Kidney (tissue), 13 donors: ENCODE measurements at regions not wholly inside any gene's neighbourhood (a gene's known extent, or its start where the extent isn't known, plus 50 kb on each side); places are given as distances from the start of the nearest gene placed in this dataset.

ENCODE experiments used
- DNase-seq, 5 donors: peaks; one replicate each; pipeline ENCODE4 v3.0.0-alpha.2; 2013 to 2020
- FAIRE-seq: peaks from 2 replicates; lab custom pipeline; 2012; peaks lifted over from hg19 to GRCh38; lab: Jason Lieb, UNC
- H3K27ac ChIP-seq, 2 donors: one replicate each; pipeline ENCODE4 v1.7.0; 2013; ENCODE audit warnings: low read depth in 2 of 2, low read length in 2 of 2, inconsistent platforms in 1 of 2
- H3K27me3 ChIP-seq: one replicate; pipeline ENCODE4 v1.7.1; 2013; ENCODE audit warnings: low read length, inconsistent platforms; ENCODE audit not compliant: control insufficient read depth, insufficient read depth
- H3K36me3 ChIP-seq, 3 donors: one replicate each; pipeline versions ENCODE4 v1.7.0 to v1.7.1; 2013; ENCODE audit warnings: low read length in 3 of 3, control low read depth in 1 of 3, inconsistent platforms in 1 of 3; ENCODE audit not compliant: insufficient read depth in 3 of 3, control insufficient read depth in 2 of 3
- H3K4me1 ChIP-seq, 3 donors: one replicate each; pipeline versions ENCODE4 v1.7.0 to v1.7.1; 2013; ENCODE audit warnings: low read length in 3 of 3, inconsistent platforms in 1 of 3, low read depth in 1 of 3; ENCODE audit not compliant: control insufficient read depth in 2 of 3, insufficient read depth in 2 of 3
- H3K4me3 ChIP-seq, 3 donors: one replicate each; pipeline versions ENCODE4 v1.7.0 to v1.8.1; 2013; ENCODE audit warnings: low read length in 3 of 3, control low read depth in 1 of 3, inconsistent platforms in 1 of 3
- H3K9ac ChIP-seq, 3 donors: one replicate each; pipeline versions ENCODE4 v1.7.0 to v1.7.1; 2013; ENCODE audit warnings: low read length in 3 of 3, control low read depth in 1 of 3, inconsistent platforms in 1 of 3
- H3K9me3 ChIP-seq, 3 donors: one replicate each; pipeline versions ENCODE4 v1.7.0 to v1.7.1; 2013; ENCODE audit warnings: low read length in 3 of 3, control low read depth in 1 of 3, inconsistent platforms in 1 of 3; ENCODE audit not compliant: control insufficient read depth in 2 of 3, insufficient read depth in 1 of 3
- CTCF ChIP-seq: IDR thresholded peaks from 3 replicates; pipeline ENCODE4 v1.5.1; 2012; ENCODE audit warnings: mild to moderate bottlenecking, moderate library complexity, borderline replicate concordance; ENCODE audit not compliant: insufficient read depth; ENCODE audit errors: extremely low read depth
- intact Hi-C: fragments of 100-400 bp; cut with DNase I; formaldehyde crosslinking; loops from one replicate; pipeline ENCODE4 v1.11.1; 2022
- donor health status: control.
- donor health status: control.
- donor health status: control.
- donor health status: control.
- donor health status: control.
- donor health status: DM: yes; HTN: yes; CAD: no.
- donor health status: Normal renal cell carcinoma (clear cell type).

- H3K9me3 ChIP-seq: no peaks in the 10 kb centered on the region
- no peak overlapping the region for H3K9ac ChIP-seq
- H3K4me1 ChIP-seq: no peaks in the 10 kb centered on the region
- TF ChIP-seq CTCF: no peak
- intact Hi-C loops: no loop called here
- no peaks in the 10 kb centered on the region for H3K36me3 ChIP-seq
- no peak overlapping the region for H3K27ac ChIP-seq
- no peaks in the 10 kb centered on the region for H3K27me3 ChIP-seq
- DNase-seq (no peak), FAIRE-seq (no peak)
- no peak overlapping the region for H3K4me3 ChIP-seq
These were observed 796.3 kb upstream of the SLC10A2 start for GRCh38 chr13:103862525-103862924.

GRCh38 chr13:103859952-103860351 is 793.7 kb upstream of the SLC10A2 start:
- Histone ChIP-seq H3K36me3 (no peaks in the 10 kb centered on the region), H3K4me1 (no peaks in the 10 kb centered on the region), H3K27ac (no peak overlapping the region), H3K27me3 (no peaks in the 10 kb centered on the region), H3K4me3 (no peak overlapping the region), H3K9me3 (no peaks in the 10 kb centered on the region), H3K9ac (no peak overlapping the region)
- intact Hi-C loops: no loop called here
- no peak for DNase-seq
- no peak for TF ChIP-seq CTCF
- FAIRE-seq: no peak

GRCh38 chr13:103852036-103852435 is 785.8 kb upstream of the SLC10A2 start:
- Histone ChIP-seq H3K9ac (no peak overlapping the region), H3K9me3 (no peaks in the 10 kb centered on the region), H3K27me3 (no peaks in the 10 kb centered on the region), H3K27ac (no peak overlapping the region), H3K4me3 (no peak overlapping the region), H3K36me3 (no peaks in the 10 kb centered on the region), H3K4me1 (no peaks in the 10 kb centered on the region)
- TF ChIP-seq CTCF: no peak
- intact Hi-C loops: no loop called here
- DNase-seq (no peak), FAIRE-seq (no peak)

- DNase-seq: no peak
- no peaks in the 10 kb centered on the region for H3K36me3 ChIP-seq
- no peak for TF ChIP-seq CTCF
- intact Hi-C loops: no loop called here
- no peak for FAIRE-seq
- H3K27ac ChIP-seq: no peak overlapping the region
- no peaks in the 10 kb centered on the region for H3K27me3 ChIP-seq
- H3K4me3 ChIP-seq: no peak overlapping the region
- no peaks in the 10 kb centered on the region for H3K9me3 ChIP-seq
- no peak overlapping the region for H3K9ac ChIP-seq
- no peaks in the 10 kb centered on the region for H3K4me1 ChIP-seq
These were observed 778.3 kb upstream of the SLC10A2 start for GRCh38 chr13:103844471-103844870.
